OCI-M2 (cell line): ENCODE measurements at regions not wholly inside any gene's neighbourhood (a gene's known extent, or its start where the extent isn't known, plus 50 kb on each side); places are given as distances from the start of the nearest gene placed in this dataset.
"Not testable (repeated sequence)": the region's sequence is repeated elsewhere in the genome, so short reads cannot be mapped to it uniquely, and the experiment has no call there.

Experiments
- DNase-seq: peaks from one replicate; lab custom pipeline; 2025; ENCODE audit not compliant: unreplicated experiment; lab: John Stamatoyannopoulos, UW

DNA sequence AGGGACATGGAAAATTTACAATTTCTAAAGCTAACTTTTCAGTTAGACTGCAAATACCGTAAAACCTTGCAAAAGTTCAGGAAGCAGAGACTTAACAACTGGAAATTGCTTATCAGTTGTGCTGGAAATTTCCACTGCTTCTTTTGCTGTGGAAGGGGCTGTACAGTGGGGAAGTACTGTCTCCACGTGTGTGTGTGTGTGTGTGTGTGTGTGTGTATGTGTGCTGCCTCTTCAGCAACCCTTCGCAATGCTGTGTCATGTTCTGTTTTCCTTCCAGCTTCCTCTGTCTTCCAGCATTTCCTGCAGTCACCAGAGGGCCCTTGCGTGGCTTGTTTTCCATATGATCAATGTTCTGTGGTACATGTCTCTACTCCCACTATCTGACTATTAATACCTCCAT is 87.5 kb upstream of the RANBP3L start:
- no peak for DNase-seq

DNA sequence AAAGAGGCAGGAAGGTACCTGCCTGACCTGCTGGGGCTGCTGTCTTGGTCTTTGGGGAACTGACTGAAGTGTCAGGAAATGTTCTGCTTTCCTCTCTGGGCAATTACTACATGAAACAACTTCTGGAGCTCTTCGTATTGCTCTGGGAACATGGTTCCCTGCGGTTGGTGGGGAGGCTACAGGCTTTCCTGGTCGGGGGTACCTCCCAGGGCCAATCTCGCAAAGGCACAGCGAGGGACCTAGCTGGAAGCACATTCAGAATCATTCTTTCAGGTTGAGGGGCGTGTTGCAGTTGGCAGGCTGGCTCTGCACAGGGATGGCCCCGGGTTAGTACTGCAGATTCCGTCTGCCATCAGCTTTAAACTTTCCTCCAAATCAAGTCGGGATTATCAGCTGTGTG is 88.9 kb upstream of the RANBP3L start:
- DNase-seq = no peak

DNA sequence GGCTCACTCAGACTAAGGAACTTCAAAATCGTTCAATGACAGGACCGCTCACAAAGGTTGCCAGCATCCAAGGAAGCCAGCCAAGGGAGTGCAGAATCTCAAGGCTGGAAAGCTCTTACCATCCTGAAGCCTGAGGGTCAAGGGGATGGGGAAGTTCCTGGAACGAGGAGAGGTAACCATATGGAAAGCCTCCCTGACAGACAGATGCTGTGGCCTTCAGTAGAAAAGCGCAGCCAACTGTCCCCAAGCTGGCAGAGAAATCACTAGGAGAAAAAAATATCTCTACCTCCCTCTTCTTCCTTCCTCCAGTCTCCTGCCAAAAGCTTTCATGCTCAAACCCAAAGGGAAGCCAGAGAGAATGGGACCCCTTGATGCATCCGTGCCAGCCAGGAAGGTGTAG is 90.5 kb upstream of the RANBP3L start:
- no peak for DNase-seq

DNA sequence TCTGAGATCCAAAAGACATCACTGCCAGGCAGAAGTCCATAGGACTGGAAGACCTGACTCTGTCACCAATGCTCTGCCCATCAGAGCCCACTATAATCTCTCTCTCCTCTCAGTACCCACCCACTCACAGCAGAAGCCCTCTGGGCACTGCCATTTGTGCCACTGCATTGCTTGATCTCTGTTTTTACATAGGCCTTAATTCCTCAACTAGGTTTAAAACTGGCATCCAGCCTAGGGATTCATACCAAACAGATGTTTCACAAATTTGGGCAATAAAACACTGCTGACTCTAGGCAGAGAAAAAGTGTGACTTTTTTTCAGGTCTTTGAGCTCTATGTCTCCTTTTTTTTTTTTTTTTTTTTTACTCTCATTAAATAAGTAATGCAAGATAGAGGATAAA is 91.1 kb upstream of the RANBP3L start:
- no peak for DNase-seq

DNA sequence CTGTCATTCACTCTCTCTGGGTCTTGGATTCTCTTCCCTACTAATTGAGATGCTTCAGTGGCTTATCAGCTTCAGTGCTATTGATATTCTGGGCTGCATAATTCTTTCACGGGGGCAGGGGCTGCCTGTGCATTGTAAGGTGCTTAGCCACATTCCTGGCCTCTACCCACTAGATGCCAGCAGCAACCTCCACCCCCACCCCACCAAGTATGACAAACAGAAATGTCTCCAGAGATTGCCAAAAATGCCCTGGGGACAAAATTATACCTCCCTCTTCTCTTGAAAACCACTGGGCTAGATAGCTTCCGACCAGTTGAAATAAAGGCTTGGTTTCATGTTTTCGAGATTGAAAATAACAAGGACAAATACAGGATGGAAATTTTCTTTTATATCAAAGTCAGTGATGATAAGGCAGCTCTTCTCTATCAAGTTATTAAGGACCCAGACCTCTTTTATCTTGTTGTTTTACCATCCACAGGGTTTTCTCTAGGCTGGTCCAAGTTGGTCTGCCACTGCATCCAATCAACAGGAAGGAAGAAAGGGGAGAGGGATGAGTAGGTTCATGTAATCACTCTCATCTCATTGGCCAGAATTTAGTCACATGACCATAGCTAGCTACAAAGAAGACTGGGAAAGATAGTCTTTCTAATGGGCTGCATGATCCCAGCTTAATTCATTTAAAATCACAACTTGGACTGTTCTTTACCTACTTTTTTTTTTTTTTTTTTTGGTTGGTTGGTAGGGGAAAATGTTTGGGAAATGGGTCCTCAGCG is 92.1 kb upstream of the RANBP3L start:
- no peak for DNase-seq

DNA sequence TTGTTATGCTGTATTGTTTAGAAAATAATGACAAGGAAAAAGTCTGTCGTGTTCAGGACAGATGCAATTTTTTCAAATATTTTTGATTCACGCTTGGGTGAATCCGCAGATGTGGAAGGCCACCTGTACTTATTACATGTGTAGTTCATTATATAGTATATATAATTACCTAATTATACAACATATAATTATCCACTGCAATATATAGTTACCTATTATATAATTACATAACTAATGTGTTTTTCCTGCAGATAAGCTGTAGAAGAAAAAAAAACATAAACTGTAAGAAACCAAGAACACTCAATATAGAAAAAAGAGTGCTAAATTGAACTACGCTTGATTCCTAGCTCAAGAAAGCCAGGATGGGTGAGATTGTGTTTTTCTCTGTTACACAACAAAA is 93.6 kb upstream of the RANBP3L start:
- no peak for DNase-seq

DNA sequence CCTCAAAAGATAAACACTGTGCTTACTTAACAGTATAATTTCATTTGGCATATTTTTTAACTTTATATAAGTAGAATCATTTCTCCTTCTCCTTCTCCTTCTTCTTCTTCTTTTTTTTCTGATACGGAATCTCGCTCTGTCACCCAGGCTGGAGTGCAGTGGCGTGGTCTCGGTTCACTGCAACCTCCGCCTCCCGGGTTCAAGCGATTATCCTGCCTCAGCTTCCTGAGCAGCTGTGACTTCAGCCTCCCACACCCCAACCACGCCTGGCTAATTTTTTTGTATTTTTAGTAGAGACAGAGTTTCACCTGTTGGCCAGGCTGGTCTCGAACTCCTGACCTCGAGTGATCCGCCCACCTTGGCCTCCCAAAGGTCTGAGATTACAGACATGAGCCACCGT is 94.2 kb upstream of the RANBP3L start:
- not testable (repeated sequence) for DNase-seq

DNA sequence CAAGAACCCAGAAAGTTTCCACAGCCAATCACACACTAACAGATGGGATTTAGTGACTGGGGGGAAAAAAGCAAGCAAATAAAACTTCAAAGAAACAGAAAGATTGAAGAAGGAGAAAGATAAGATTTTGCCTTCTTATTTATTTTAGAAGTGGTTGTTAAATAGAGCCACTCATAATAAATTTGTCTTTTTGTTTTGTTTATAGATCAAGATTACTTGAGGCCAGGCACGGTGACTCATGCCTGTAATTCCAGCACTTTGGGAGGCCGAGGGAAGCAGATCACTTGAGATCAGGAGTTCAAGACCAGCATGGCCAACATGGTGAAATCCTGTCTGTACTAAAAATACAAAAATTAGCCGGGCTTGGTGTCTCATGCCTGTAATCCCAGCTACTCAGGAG is 94.9 kb upstream of the RANBP3L start:
- no peak for DNase-seq

DNA sequence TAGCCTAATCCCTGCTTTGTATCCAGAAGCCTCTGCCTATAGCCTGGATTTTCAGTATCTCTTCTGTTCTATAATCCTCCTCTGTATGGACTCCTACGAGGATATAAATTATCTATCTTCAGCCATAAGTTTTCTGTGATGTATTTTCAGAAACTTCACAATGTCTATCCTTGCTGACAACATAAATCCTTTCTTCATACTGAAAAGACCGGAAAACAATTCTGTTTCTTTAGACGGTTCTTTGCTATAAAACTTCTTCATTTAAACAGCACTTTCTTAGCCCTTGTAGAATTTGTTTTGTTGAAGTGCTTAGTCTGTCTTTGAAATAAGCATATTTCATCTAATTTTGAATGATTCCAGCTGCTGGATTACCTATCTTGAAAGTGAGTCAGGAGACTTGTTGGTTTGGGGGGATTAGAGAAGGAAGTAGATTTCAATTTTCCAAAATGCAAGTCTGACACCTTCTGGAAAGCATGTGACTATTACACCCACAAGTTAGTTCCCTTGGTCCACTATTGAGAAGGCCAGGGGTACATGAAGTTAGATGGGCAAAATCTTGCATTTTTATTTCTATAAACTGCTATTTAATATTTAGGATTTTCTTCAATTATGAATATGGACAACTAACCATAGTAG is 96.3 kb upstream of the RANBP3L start:
- DNase-seq = no peak

DNA sequence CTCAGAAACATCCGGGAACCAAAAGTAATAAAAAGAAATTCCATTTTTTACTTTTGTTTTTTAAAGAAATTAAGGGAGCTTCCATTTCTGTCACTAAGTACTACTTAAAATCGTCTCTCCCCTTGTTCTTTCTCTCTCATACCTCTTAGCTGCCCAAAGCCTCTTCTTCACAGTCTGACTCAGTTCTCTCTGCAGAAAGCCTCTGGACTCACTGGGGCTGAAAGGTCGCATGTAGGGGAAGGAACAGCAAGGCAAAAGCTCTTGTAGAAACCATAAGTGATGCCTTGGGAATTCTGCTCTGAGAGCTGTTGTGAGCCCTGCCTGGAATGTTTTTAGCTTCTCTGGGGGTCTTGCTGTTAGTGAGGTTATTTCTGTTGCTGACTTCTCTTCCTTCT is 100.8 kb upstream of the RANBP3L start:
- DNase-seq = no peak

DNA sequence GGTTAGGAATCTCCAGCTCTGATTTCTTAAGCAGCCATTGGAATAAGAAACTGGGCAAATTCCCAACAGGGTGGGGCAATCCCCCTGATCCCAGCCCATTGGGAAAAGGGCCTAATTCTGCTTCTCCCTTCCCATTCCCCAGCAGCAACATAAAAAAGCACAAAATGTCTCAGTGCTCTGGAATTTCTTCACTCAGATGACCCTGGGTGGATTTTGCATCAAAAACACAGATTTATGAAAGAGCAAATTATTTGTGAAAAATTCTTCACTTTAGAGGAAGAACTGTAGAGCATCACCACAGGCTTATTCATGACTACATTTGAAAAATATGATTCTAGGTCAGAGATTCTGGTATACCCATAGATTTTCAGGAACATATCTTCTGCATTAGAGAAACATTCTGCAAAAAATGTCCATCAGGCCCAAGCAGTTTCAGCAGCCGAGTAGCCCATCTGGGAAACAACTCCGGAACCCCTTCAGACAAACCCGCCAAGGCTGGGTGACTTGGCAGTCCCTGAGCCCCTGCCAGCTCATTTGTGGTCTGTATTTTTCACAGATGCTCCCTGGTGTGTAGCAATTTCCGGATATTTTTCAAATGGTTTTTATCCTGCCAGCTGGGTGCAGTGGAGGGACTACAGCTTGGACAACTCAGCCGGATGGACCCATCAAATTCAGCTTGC is 102.1 kb upstream of the RANBP3L start:
- no peak for DNase-seq

DNA sequence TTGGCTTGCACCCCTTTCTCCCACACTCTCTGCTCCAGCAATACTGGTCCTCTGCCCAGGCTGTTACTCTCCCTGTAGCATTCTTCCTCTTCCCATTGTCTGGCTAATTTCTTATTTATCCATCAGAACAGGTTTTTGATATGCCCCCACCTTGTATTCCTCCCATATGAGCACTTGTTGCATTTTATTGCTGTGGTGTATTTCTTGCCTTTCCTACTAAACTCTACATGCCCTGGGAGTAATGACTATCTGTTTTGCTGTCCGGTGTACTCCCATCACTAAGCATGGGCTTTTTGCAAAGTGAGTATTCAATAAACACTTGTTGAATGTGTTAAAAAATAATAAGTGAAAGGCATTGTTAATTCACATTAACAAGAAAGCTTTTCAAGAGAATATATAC is 104.3 kb upstream of the RANBP3L start:
- DNase-seq = no peak

DNA sequence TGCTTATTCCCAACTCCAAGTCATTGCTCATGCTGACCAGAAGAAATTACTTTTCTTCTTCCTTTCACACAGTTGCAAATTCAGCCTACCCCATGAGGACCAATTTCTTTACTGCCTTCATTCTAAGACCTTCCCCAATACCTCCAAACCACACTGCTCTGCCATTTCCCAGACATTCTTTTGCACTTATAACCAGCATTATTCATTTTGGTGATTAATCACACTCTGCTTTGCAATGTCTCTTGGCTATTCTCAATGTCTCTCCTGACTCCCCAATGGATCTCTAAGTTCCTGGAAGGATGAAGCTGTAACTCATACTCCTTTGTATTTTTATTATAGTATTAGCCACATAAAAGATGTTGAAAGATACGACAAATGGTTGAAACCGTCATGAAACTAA is 105.7 kb upstream of the RANBP3L start:
- no peak for DNase-seq

DNA sequence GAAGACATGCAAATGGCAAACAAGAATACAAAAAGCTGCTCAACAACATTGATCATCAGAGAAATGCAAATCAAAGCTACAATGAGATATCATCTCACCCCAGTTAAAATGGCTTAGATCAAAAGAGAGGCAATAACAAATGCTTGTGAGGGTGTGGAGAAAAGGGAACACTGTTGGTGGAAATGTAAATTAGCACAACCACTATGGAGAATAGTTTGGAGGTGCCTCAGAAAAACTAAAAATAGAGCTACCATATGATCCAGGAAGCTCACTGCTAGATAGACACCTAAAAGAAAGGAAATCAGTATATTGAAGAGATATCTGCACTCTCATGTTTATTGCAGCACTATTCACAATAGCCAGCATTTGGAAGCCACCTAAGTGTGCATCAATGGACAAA is 108.0 kb upstream of the RANBP3L start:
- DNase-seq = not testable (repeated sequence)

DNA sequence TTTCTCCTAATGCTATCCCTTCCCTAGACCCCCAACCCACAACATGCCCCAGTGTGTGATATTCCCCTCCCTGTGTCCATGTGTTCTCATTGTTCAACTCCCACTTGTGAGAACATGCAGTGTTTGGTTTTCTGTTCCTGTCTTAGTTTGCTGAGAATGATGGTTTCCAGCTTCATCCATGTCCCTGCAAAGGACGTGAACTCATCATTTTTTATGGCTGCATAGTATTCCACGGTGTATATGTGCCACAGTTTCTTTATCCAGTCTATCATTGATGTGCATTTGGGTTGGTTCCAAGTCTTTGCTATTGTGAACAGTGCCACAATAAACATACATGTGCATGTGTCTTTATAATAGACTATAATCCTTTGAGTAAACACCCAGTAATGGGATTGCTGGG is 109.0 kb upstream of the RANBP3L start:
- not testable (repeated sequence) for DNase-seq

DNA sequence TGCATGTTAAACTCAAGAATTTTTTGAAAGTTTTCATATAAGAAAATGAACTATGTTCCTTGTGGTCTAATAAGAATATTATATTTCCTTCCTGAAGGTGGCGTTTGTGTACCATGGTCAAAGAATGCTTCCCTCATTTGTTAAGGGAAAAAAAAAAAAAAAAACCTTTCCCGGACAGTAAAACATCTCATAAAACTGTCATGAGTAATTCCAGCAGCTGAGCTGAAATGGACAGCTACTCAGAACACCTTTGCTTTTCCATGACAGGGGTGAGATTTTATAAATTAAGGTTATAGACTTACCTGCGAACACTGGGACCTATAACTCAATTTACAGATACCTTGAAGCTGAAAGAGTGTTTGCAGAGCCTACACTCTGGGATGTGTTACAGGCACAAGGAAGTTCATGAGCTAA is 113.2 kb upstream of the RANBP3L start:
- no peak for DNase-seq

DNA sequence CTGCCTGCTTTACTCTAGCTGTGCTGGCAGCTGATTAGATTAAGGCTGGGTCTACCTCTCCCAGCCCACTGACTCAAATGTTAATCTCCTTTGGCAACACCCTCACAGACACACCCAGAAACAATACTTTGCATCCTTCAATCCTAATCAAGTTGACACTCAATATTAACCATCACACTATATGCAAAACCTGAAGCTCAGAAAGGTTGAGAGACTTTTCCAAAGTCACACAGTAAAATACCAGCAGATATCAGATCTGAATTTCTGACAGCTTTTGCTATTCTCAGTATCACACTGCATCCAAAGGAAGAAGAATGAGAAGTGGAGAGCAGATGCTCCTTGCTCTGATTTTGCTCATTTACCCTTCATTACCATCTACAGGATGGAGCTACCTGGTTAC is 114.9 kb upstream of the RANBP3L start:
- no peak for DNase-seq

DNA sequence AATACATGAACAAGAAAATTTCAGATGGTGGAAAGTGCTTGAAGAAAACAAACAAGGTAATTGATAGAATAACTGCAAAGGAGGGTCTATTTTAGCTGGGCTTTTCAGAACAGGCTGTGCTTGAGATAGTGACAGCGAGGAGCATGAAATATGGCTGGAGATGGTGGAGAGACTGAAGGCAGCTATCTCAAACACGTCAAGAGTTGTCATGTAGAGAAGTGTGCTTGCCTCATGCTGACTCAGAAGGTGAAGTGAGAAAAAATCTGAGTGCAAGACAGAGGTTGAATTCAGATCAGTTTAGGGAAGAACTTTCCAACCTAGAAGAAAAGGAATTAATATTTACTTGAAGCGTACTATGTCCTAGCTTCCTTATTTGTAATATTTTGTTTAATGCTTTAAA is 115.5 kb upstream of the RANBP3L start:
- no peak for DNase-seq

DNA sequence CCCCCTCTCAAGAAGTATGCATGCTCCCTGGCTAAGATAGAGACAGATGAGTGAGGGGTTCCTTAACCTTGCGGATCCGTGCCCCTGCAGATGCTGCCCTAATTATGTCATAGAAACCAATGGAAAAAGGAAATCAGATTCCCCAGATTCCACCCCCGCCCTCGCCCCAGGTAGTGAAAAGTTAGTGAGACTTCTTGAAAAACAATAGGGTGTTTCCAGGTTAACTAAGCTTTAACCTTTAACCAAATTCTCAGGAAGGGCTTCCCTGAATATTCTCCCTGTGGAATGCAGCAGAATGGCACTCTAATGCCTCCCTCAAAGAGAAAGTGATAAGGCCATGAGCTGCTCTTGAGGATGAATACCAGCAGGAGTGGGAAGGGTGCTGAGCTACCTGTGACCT is 116.0 kb upstream of the RANBP3L start:
- DNase-seq = no peak

DNA sequence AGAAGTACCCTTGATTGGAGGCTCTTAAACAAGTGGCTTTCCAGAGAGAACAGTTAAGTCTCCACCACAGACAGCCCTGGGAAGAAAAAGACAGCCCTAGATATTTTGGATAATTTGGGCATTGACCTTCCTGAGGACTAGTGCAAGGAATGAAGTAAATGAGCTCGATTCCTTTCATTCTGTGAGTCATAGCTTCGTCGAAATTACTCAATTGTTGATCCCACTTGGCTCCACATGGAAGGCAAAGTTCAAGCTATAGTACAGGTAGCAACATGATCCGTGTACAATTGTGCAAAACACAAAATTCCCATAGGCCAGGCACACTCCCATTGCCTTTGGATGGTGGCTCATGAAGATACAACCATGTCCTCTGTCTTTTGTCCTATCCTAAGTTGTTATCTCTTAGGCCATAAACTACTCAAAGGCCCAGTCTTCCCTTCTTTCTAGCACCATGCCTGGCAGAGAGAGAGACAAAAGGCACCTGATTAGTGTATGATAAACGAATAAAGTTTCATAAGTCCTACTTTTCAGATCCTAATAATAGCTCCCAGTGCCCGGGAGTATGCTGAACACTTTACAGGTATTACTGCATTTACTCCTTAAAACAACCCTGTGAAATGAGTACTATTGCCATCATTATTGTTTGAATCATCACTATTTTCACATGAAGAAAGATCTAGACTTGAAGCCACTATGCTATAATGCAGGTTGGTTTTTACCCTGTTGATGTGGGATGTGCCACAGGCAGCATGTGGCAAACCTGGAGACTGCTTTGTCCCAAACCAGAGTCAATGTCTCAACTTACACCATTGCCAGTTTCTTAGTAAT is 116.7 kb upstream of the RANBP3L start:
- DNase-seq = no peak

DNA sequence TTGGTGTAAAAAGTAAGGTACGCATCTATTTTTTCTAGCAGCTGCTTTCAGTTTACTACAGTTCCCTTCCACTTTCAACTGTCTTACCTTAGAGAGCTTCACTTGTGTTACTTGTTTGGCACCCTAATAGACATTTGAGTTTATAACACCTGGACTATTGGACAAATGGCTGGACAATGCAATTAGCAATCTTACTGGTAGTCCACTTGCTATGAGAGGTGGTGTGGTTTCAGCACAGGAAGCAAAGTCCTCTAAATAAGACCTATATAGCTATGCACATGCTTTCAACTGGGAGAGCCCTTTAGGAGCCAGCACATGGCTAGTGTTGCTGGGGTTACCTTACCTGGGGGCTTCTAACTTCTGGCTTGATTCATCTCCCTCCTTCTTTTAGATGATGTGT is 119.6 kb upstream of the RANBP3L start:
- no peak for DNase-seq

DNA sequence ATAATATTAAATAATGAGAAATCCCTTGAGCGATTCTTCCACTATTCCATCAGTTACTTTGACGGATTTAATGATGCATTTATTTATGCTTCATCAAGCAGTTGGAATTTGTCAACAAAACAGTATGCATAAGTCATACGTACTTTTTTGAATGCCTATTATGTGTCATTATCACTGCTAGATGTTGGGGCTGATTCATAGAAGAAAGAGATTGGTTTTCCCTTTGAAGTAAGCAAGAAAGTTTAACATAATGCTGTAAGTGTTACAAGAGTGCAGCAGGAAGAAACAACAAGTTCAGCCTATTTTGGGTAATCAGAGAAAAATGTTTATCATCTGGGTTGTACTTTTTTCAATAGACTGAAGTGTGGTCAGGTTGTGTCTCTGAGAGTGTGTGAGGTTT is 121.2 kb upstream of the RANBP3L start:
- DNase-seq = no peak
